IPS DF 4.7 (cell line): ENCODE measurements at regions not wholly inside any gene's neighbourhood (a gene's known extent, or its start where the extent isn't known, plus 50 kb on each side); places are given as distances from the start of the nearest gene placed in this dataset.
"Not testable (repeated sequence)": the region's sequence is repeated elsewhere in the genome, so short reads cannot be mapped to it uniquely, and the experiment has no call there.

ENCODE experiments used
- DNase-seq: peaks from one replicate; pipeline ENCODE4 v3.0.0-alpha.2; 2013; ENCODE audit warnings: low spot score; ENCODE audit errors: extremely low read depth

- no peak for DNase-seq
Measured at GRCh38 chr10:8128511-8128910, 74.0 kb downstream of the GATA3 start.

DNA sequence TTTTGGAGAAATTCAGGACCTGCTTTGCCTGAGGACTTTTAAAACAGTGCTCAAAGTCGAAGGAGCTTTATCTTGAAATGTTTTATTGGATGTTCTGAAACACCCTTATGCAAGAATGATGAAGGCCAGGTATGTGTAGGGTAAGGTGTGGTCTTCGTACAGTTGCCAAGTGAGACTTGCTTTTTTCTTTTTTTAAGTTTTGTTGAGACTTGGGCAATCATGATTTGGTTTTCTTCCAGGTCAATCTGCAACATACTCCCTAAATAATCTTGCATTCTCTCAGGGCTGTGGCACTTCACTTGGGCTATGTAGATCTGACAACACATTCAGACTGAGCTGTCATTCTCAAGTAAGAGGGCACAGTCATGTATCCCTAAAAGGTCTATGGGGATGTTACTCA lies 75.0 kb downstream of the GATA3 start:
- no peak for DNase-seq

GRCh38 chr10:8130973-8131911 lies 76.8 kb downstream of the GATA3 start:
- DNase-seq, result no peak

GRCh38 chr10:8133146-8133545 lies 78.7 kb downstream of the GATA3 start:
- no peak for DNase-seq

GRCh38 chr10:8136736-8137135 lies 82.2 kb downstream of the GATA3 start:
- no peak for DNase-seq

DNA sequence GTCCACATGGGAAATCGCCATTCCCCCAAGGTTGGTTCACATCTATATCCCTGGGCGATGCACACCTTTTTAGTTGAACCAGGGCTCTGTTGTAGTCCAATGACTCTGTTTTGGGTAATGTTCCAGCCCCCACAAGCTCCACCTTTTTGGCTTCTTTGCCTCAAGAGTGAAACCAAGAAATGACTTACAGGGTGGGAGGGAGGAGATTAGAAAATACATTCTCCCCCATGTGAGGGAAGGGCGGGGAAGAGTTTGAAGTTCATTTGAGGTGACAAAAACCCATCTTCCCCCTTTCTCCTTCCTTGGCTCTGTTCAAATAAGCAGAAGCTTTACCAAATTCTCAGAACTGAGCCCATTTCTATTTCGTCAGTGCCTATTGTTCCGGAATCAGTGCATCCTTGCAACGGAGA lies 82.8 kb downstream of the GATA3 start:
- DNase-seq, result no peak

DNA sequence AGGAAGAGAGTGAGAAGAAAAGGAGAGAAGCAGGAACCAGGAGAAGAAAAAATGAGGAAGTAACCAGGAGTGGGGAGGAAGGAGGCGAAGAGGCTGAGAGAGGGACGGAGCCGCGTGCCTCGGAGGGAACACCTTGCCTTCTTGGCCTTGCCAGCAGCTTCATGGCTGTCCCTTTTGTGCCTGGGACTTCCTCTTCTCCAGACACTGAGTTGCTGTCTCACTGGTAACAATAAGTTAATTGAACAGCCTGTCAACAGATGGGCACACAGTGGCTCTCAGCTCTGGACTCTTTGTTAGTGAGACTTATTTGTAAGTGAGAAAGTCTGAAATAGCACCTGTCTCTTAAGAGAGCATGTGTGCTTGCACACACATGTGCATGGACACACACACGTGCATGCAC lies 83.2 kb downstream of the GATA3 start:
- no peak for DNase-seq

DNA sequence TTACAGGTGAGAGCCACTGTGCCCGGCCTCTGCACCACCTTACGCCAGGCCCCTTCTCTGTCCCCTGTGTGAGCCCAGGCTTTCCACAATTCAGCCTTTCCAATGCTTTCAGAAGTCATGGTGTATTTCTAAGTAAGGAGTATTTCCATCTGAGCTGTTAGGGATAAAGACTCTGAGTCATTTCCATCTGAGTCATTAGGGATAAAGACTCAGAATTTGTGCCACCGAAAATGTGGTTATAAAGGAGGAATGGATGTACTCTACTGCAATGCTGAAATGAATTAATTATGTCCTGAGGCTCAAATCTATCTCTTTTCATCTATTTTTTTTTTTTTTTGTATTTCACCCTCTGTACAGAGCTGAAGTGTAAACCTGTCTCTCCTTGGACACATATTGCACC lies 84.0 kb downstream of the GATA3 start:
- no peak for DNase-seq

GRCh38 chr10:8144496-8144895 lies 90.0 kb downstream of the GATA3 start:
- DNase-seq, result no peak

- DNase-seq, result no peak
Measured at GRCh38 chr10:8146650-8147049, 92.2 kb downstream of the GATA3 start.

- DNase-seq, result no peak
Measured at GRCh38 chr10:8149991-8150390, 95.5 kb downstream of the GATA3 start.

DNA sequence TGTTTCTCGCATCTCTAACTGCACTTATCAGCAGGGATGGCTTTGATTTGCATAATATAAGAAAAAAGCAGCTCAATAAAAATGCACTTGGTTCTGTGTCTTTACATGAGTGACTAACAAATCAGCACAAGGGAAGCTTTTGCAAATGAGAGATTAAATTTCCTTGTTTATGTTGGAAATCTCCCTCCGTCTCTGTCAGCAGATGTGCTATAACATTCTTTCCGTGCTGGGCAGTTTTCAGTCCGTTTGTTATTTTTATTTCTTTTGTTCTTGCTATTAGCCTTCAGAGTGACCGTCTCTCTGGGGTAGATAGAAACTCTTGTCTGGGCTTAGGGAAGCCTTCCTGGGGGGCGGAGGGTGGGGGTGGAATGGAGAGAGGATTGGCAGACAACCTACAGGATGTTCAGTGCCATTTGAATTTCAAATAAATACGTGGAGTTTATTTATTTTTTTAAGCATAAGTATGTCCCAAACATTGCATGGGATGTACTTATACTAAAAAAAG lies 96.0 kb downstream of the GATA3 start:
- no peak for DNase-seq

- DNase-seq, result no peak
Measured at GRCh38 chr10:8151086-8151485, 96.6 kb downstream of the GATA3 start.

DNA sequence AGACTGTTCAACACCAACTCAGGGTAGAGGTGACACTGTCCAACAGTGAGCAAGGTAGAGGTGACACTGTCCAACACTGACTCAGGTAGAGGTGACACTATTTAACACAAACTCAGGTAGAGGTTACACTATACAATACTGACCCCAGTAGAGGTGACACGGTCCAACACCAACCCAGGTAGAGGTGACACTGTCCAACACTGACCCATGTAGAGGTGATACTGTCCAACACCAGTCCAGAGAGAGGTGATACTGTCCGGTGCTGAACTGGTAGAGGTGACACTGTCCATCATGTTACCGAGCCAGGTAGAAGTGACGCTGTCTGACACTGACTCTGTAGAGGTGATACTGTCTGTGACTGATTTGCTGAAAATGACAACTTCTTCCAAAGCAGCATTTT lies 102.4 kb downstream of the GATA3 start:
- DNase-seq, result no peak

- DNase-seq, result no peak
Measured at GRCh38 chr10:8158193-8159071, 103.9 kb downstream of the GATA3 start.

GRCh38 chr10:8159341-8160165 lies 105.1 kb downstream of the GATA3 start:
- no peak for DNase-seq

- DNase-seq, result no peak
Measured at GRCh38 chr10:8163824-8164223, 109.3 kb downstream of the GATA3 start.

DNA sequence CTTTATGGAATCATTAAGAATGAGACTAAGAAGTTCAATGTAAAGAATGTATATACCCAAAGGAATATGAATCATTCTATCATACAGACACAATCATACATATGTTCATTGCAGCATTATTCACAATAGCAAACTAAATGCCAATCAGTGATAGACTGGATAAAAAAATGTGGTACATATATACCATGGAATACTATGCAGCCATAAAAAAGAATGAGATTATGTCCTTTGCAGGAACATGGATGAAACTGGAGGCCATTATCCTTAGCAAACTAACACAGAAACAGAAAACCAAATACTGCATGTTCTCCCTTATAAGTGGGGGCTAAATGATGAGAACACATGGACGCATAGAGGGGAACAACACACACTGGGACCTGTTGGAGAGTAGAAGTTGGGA lies 110.2 kb downstream of the GATA3 start:
- DNase-seq, result not testable (repeated sequence)

GRCh38 chr10:8168836-8169235 lies 114.3 kb downstream of the GATA3 start:
- no peak for DNase-seq

DNA sequence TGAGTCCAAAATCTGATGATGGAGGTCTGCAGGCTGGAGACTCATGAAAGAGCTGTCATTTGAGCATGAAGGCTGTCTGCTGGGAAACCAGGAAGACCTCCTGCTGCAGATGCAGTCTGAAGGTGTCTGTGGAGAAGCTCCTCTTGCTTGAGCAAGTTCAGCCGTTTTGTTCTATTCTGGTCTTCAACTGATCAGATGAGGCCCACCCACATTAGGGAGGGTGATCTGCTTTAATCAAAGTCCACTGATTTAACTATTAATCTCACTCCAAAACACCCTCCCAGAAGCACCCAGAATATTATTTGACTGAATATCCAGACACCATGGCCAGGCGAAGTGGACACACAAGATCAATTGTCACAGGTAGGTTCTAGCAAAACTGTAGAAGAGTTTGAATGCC lies 116.5 kb downstream of the GATA3 start:
- DNase-seq, result no peak

GRCh38 chr10:8172604-8173003 lies 118.1 kb downstream of the GATA3 start:
- no peak for DNase-seq
